ENCODE measurements at regions not wholly inside any gene's neighbourhood (a gene's known extent, or its start where the extent isn't known, plus 50 kb on each side); places are given as distances from the start of the nearest gene placed in this dataset.

- TF ChIP-seq CTCF (IDR thresholded peaks at IDR 0.05; ENCODE audit: extremely low read depth, missing control alignments) = no peak
- DNase-seq (ENCODE audit: low spot score) = no peak
Observed at GRCh38 chr6:28693033-28693750, 167.5 kb downstream of the GPX5 start.

- no peak for DNase-seq (ENCODE audit: low spot score)
- no peak for TF ChIP-seq CTCF (IDR thresholded peaks at IDR 0.05; ENCODE audit: extremely low read depth, missing control alignments)
Observed at GRCh38 chr6:28693751-28694443, 168.2 kb downstream of the GPX5 start.

GRCh38 chr6:28695715-28696114, 170.0 kb downstream of the GPX5 start:
- no peak for TF ChIP-seq CTCF (IDR thresholded peaks at IDR 0.05; ENCODE audit: extremely low read depth, missing control alignments)
- no peak for DNase-seq (ENCODE audit: low spot score)

- DNase-seq (ENCODE audit: low spot score) = no peak
- TF ChIP-seq CTCF (IDR thresholded peaks at IDR 0.05; ENCODE audit: extremely low read depth, missing control alignments) = no peak
Observed at GRCh38 chr6:28696167-28696566, 170.5 kb downstream of the GPX5 start.

GRCh38 chr6:28696682-28697081, 171.0 kb downstream of the GPX5 start:
- no peak for DNase-seq (ENCODE audit: low spot score)
- no peak for TF ChIP-seq CTCF (IDR thresholded peaks at IDR 0.05; ENCODE audit: extremely low read depth, missing control alignments)

- DNase-seq (ENCODE audit: low spot score) = no peak
- no peak for TF ChIP-seq CTCF (IDR thresholded peaks at IDR 0.05; ENCODE audit: extremely low read depth, missing control alignments)
Observed at GRCh38 chr6:28707387-28708282, 182.0 kb downstream of the GPX5 start.
